ENCODE measurements at regions not wholly inside any gene's neighbourhood (a gene's known extent, or its start where the extent isn't known, plus 50 kb on each side); places are given as distances from the start of the nearest gene placed in this dataset.

DNA sequence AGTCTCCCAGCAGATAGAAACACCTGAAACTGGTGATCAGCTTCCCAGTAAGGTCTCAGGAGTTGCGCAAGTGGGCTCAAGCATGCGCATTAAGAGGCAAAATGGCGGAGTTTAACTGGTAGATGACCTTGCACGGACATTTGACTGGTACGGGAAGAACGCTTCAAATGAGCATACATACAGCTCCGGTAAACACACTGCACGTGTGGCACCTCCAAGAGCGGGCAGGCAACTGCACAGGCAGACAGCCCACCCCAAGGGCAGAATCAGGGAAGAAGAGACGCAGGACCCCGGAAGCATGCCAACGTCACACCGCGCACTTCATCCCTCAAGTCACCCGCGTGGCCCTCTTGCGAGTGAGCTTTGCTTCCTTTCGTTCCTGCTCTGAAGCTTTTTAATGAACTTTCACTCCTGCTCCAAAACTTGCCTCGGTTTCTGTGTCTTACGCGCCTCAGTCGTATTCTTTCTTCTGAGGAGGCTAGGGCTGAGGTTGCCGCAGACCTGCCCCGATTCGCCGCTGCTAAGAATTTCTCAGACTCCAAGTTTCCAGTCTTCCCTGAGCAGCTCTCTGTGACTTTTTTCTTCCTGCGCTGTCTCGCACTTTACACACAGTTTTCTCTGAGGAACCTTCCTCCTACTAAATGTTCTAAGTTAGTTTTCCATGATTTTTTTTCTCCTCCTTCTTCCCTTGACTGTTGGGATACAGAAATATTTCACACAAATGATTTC lies 180.7 kb upstream of the ZFP42 start:
- POLR2A ChIA-PET = no interaction called here
- Mint-ChIP-seq H3K9me3 (peaks cover 3% of the 10 kb centered on the region), H3K4me3 (peak overlapping the region; percentile 62), H3K4me1 (no peaks in the 10 kb centered on the region), H3K36me3 (no peaks in the 10 kb centered on the region), H3K27ac (peak overlapping the region; percentile 70), H3K27me3 (no peaks in the 10 kb centered on the region)
- ATAC-seq (ENCODE audit: low read depth) (no peak), DNase-seq (no peak)

DNA sequence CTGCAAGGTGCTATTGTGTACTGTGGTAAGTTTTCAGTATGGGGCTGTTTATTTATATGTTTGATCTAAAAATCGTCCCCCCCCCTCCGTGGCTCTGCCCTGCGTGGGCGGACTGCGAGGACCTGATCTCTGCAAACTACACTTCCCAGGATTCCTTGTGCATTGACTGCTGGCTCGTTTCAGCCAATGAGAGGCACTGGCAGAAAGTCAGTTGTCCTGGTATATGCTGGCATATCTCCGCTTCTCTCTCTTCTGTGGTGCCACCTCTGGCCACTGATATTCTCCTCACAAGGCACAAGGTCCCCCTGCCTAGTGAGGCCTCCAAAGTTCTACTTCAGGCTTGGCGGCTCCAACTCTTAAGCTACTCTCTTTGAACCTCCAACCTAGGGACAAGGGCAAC lies 168.8 kb upstream of the ZFP42 start:
- no peak for ATAC-seq (ENCODE audit: low read depth)
- POLR2A ChIA-PET = no interaction called here
- H3K4me1 Mint-ChIP-seq = no peaks in the 10 kb centered on the region

DNA sequence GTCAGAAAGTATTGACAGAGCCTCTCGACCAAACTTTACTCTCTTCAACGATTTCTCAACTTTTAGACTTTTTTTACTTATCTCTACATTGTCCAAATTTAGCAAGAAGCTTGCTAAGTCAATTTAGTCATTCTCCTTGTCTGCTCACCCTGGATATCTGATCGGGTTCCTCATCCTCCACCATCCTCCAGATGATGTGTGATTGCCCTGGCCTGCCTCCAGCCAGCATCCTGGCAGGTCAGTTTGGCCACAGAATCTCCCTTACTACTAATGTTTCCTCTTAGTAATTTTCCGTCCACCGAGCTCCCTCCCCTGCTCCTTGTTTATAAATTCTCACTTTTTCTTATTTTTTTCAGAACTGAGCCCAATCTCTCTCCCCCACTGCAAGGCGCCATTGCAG lies 167.9 kb upstream of the ZFP42 start:
- DNase-seq = no peak
- POLR2A ChIA-PET = no interaction called here
- H3K4me1 Mint-ChIP-seq = no peaks in the 10 kb centered on the region
- H3K27me3 Mint-ChIP-seq = no peaks in the 10 kb centered on the region
- H3K36me3 Mint-ChIP-seq = no peaks in the 10 kb centered on the region
- no peak overlapping the region for H3K4me3 Mint-ChIP-seq
- no peak overlapping the region for H3K27ac Mint-ChIP-seq
- ATAC-seq (ENCODE audit: low read depth) = no peak
- H3K9me3 Mint-ChIP-seq = peaks cover 12% of the 10 kb centered on the region

More for the DNA sequence above, 168.8 kb upstream of the ZFP42 start:
- H3K27ac Mint-ChIP-seq = no peak overlapping the region
- H3K27me3 Mint-ChIP-seq = no peaks in the 10 kb centered on the region
- no peak overlapping the region for H3K4me3 Mint-ChIP-seq
- H3K36me3 Mint-ChIP-seq = no peaks in the 10 kb centered on the region
- H3K9me3 Mint-ChIP-seq = peaks cover 12% of the 10 kb centered on the region
- DNase-seq = no peak

DNA sequence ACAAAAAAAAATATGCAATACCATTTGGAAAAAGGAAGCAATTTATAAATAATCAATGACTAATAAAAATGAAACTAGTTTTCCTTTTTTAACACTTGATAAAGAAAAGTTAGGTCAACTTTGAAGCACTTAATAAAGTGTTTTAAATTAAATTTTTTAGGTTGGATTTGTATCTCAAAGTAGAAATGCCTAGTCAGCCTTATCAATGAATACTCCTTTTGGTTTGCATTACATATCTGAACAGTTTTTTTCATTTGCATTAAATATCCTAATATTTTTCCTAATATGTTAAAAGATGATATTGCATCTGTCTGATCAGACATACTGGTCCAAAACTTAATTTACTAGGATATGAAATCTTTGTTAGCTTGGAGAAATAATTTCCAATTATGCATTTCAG lies 155.8 kb upstream of the ZFP42 start:
- POLR2A ChIA-PET = no interaction called here
- Mint-ChIP-seq H3K36me3 (no peaks in the 10 kb centered on the region), H3K4me3 (no peak overlapping the region), H3K27me3 (no peaks in the 10 kb centered on the region), H3K4me1 (no peaks in the 10 kb centered on the region), H3K27ac (no peak overlapping the region), H3K9me3 (peaks cover 11% of the 10 kb centered on the region)
- ATAC-seq (ENCODE audit: low read depth) = no peak
- DNase-seq = no peak

DNA sequence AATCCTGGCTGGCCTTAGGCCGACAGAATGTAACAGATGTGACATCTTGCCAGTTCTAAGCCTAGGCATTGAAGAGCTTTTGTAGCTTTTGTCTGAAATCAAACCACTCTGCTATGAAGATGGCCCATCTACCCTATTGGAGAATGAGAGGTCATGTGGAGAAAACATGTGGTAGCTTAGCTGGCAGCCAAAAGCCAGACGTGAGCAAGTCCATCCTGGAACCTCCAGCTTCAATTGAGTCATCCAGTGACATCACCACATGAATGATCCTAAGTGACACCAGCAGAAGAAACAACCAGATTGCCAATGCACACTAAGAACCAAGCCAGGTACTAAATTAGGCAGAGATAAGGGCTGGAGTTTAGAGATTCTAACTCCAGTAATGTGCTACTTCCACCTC lies 154.8 kb upstream of the ZFP42 start:
- H3K9me3 Mint-ChIP-seq = peaks cover 11% of the 10 kb centered on the region
- no peaks in the 10 kb centered on the region for H3K27me3 Mint-ChIP-seq
- no peak overlapping the region for H3K4me3 Mint-ChIP-seq
- ATAC-seq (ENCODE audit: low read depth) (no peak), DNase-seq (no peak)
- no peaks in the 10 kb centered on the region for H3K36me3 Mint-ChIP-seq
- POLR2A ChIA-PET = no interaction called here
- H3K27ac Mint-ChIP-seq = no peak overlapping the region
- H3K4me1 Mint-ChIP-seq = no peaks in the 10 kb centered on the region

DNA sequence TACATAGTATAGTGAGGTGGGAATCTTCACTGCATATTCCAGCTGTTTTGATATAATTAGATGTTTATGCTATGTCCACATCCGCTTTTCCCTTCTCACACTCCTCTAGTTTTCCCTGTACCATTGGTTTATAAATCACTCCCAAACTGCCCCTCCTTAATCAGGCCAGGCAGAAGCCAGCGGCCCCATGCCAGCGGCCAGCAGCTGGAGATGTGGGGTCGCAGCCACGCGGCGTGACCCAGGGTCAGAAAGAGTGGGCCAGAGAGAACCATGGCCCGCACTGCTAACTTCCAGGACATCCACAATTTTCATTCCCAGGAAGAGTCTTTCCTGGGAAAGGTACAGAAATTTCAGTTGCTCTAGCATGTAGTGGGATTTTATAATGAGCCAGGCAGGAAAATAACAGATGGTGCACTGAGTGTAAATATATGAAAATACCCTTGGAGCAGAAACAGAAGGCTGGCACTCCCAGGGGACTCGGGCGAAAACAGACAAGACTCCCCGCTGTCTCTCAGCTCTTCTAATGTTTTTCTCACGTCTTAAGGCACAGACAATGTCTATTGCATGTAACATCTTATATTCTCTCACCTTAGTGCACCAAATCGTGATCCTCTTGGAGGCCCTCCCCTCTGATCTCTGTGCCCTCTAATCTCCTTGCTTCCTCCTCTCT lies 145.9 kb upstream of the ZFP42 start:
- Mint-ChIP-seq H3K4me1 (no peaks in the 10 kb centered on the region), H3K36me3 (no peaks in the 10 kb centered on the region), H3K27ac (no peak overlapping the region), H3K9me3 (peaks cover 6% of the 10 kb centered on the region), H3K27me3 (no peaks in the 10 kb centered on the region), H3K4me3 (no peak overlapping the region)
- no peak for ATAC-seq (ENCODE audit: low read depth)
- DNase-seq = no peak
- POLR2A ChIA-PET = no interaction called here

DNA sequence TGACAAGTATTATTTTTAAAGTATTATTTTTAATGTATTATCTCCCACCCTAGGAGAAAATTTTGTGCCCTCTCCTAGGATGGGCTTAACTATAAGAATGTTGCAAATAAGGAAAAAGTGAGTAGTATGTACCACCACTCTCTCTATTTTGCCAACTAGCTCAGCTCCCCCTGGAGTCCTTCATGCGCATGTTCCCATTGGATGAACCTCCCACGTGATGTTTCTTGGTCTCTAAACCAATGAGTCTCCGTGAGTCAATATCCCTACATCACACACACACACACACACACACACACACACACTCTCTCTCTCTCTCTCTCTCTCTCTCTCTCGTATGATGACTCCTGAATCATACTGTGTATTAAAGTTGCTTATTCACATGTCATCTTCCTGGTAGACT lies 129.7 kb upstream of the ZFP42 start:
- no peak overlapping the region for H3K27ac Mint-ChIP-seq
- peaks cover 8% of the 10 kb centered on the region for H3K9me3 Mint-ChIP-seq
- no peaks in the 10 kb centered on the region for H3K36me3 Mint-ChIP-seq
- DNase-seq (no peak), ATAC-seq (ENCODE audit: low read depth) (no peak)
- H3K27me3 Mint-ChIP-seq = no peaks in the 10 kb centered on the region
- POLR2A ChIA-PET = no interaction called here
- H3K4me3 Mint-ChIP-seq = no peak overlapping the region
- H3K4me1 Mint-ChIP-seq = no peaks in the 10 kb centered on the region

DNA sequence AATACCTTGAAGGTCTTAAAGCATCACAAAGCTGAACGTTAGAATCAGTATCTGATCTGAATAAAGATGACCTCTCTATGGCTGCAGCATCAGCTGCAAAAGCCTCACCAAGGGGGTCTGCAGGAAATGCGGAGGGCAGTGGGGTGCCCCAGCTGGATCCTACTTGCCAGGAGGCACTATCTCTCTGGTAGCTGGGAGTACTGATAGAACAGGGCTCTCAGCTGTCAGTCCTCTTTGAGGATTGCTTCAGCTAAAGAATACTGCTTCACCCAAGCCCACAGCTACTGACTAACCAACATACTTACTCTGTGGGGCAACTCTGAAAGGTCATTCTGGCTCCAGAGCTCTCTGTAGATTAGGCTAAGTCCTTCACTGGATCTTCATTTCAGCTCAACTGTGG lies 112.5 kb upstream of the ZFP42 start:
- no peak for DNase-seq
- peaks cover 3% of the 10 kb centered on the region for H3K9me3 Mint-ChIP-seq
- H3K27me3 Mint-ChIP-seq = no peaks in the 10 kb centered on the region
- no peaks in the 10 kb centered on the region for H3K4me1 Mint-ChIP-seq
- H3K4me3 Mint-ChIP-seq = no peak overlapping the region
- H3K36me3 Mint-ChIP-seq = no peaks in the 10 kb centered on the region
- no peak for ATAC-seq (ENCODE audit: low read depth)
- H3K27ac Mint-ChIP-seq = no peak overlapping the region
- POLR2A ChIA-PET = no interaction called here

DNA sequence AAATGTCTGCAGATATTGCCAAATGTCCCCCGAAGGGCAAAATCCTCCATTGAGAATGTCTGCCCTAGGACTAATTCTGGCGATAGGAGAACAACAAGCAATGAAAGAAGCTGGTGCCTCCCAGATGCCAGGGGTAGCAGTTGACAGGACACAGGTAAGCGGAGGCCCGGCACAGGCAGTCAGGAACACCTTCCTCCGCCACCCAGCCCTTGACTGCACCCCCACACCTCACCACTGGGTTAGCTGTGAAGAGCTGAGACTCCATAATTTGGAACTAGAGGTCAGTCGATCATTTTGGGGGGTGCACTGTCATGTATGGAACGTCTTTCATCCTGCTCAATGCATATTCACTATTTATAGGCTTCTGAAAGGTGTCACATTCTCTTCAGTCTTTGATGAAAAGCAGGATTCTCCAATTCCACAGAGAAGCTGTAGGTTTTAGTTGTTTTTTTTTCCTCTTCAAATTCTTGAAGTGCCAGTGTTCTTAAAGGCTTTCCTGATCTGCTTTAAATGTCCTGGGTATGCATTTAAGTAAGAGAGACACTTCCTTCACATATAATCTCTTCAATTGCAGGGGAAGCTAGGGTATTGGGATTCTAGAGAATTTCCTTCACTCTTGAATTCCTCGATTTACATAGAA lies 111.6 kb upstream of the ZFP42 start:
- POLR2A ChIA-PET = no interaction called here
- no peak overlapping the region for H3K4me3 Mint-ChIP-seq
- no peaks in the 10 kb centered on the region for H3K4me1 Mint-ChIP-seq
- no peaks in the 10 kb centered on the region for H3K36me3 Mint-ChIP-seq
- DNase-seq = no peak
- peaks cover 3% of the 10 kb centered on the region for H3K9me3 Mint-ChIP-seq
- no peak for ATAC-seq (ENCODE audit: low read depth)
- H3K27me3 Mint-ChIP-seq = no peaks in the 10 kb centered on the region
- no peak overlapping the region for H3K27ac Mint-ChIP-seq

DNA sequence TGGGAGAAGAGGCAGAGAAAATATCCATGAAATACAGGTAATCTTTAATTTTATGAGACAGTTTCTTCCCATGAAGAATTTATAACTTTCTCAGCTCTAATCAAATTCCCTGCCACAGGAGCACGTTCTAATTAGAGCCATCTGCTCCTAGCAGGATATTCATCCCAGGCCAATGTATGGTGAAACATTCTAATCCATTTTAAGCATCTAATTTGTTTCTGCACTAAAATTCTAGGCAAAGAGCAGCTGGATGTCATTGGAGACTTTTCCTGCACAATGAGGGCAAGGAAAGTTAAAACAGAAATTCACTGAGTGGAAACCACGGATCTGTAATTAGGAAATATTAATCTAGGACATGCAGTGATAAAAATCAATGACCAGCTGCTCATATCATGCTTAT lies 107.7 kb upstream of the ZFP42 start:
- H3K4me3 Mint-ChIP-seq = no peak overlapping the region
- no peak overlapping the region for H3K27ac Mint-ChIP-seq
- H3K36me3 Mint-ChIP-seq = no peaks in the 10 kb centered on the region
- POLR2A ChIA-PET = no interaction called here
- H3K9me3 Mint-ChIP-seq = peaks cover 7% of the 10 kb centered on the region
- no peaks in the 10 kb centered on the region for H3K27me3 Mint-ChIP-seq
- ATAC-seq (ENCODE audit: low read depth) = no peak
- DNase-seq = no peak
- no peaks in the 10 kb centered on the region for H3K4me1 Mint-ChIP-seq

DNA sequence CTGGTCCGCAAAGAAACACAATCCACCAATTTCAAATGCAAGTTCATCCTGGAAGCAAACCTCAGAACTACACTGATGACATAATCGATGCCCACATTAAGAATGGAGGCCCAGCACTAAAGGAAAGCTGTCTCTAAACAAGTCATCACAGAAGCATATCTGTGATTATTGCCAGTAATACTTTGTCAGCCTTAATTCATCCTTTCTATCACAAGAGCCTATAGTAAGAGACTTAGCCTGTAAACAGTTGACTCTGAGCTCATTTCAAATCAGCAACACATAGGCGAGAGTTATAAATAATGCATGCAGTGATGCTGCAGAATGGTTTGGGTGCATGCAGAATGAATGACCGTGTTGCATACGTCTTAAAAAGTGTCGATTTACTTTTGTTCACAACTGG lies 105.9 kb upstream of the ZFP42 start:
- Mint-ChIP-seq H3K9me3 (peaks cover 10% of the 10 kb centered on the region), H3K4me3 (no peak overlapping the region), H3K36me3 (no peaks in the 10 kb centered on the region), H3K4me1 (no peaks in the 10 kb centered on the region), H3K27me3 (no peaks in the 10 kb centered on the region), H3K27ac (no peak overlapping the region)
- no peak for DNase-seq
- POLR2A ChIA-PET = no interaction called here
- no peak for ATAC-seq (ENCODE audit: low read depth)

DNA sequence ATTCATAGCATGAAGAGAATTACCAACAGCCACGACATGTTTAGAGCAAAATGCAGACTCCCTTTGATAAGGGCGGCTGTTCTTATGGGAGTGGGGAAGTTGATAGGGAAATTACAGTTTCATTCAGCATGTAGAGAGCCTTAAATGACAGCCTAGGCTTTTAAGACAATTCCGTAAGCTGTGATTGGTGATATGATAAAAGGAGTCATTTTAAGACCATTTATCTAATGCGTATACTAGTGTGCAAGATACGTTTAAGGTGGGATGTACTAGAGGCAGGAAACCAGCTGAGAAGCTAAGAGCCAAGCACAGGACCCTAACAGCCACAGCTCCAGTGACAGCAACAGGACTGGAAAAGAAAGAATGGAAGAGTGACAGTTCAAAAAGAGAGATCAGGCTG lies 102.2 kb upstream of the ZFP42 start:
- H3K27me3 Mint-ChIP-seq = no peaks in the 10 kb centered on the region
- peaks cover 8% of the 10 kb centered on the region for H3K9me3 Mint-ChIP-seq
- no peaks in the 10 kb centered on the region for H3K4me1 Mint-ChIP-seq
- no peak overlapping the region for H3K4me3 Mint-ChIP-seq
- H3K36me3 Mint-ChIP-seq = no peaks in the 10 kb centered on the region
- no peak overlapping the region for H3K27ac Mint-ChIP-seq
- DNase-seq = no peak
- POLR2A ChIA-PET = no interaction called here
- ATAC-seq (ENCODE audit: low read depth) = no peak

DNA sequence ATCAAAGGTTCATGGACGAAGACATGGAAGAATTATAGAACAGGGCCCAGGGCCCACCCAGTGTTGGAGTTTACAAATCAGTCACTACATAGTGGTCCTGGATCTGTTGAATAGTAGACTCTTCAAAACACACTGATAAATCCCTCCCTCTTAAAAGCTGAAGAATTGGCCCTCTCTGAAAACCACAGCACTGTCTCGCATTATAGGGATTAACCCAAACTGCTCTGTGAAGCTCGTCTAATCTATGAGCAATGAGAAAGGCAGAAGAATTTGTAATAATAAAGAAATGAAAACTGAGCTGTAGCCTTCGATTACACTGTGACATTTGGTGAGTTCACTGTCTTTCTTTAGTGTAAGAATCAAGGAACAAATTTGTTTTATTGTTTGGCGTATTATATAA lies 92.5 kb upstream of the ZFP42 start:
- H3K27ac Mint-ChIP-seq = no peak overlapping the region
- DNase-seq (no peak), ATAC-seq (ENCODE audit: low read depth) (no peak)
- POLR2A ChIA-PET = no interaction called here
- H3K4me1 Mint-ChIP-seq = no peaks in the 10 kb centered on the region
- H3K36me3 Mint-ChIP-seq = no peaks in the 10 kb centered on the region
- no peak overlapping the region for H3K4me3 Mint-ChIP-seq
- H3K9me3 Mint-ChIP-seq = peaks cover 5% of the 10 kb centered on the region
- no peaks in the 10 kb centered on the region for H3K27me3 Mint-ChIP-seq

DNA sequence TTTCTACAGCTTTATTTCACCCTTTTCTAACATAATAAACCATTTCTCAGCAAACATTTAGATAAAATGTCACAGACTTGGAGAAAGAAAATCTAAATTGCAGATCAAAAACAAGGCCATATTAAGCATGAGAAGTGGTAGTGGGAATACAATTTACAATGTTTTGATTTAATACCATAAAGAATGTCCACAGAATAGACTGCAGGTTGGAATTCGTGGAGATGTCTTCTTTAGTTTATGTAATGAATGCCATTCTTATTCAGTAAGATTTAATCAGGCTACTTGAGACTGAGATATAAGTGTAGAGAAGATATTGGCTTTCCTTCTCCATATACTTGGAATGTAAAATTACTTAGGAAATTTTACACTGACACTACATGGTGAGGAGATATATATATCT lies 91.9 kb upstream of the ZFP42 start:
- POLR2A ChIA-PET = no interaction called here
- no peak for DNase-seq
- Mint-ChIP-seq H3K36me3 (no peaks in the 10 kb centered on the region), H3K27ac (no peak overlapping the region), H3K9me3 (peaks cover 4% of the 10 kb centered on the region), H3K4me3 (no peak overlapping the region), H3K27me3 (no peaks in the 10 kb centered on the region), H3K4me1 (no peaks in the 10 kb centered on the region)
- ATAC-seq (ENCODE audit: low read depth) = no peak

All from activated naive CD8-positive, alpha-beta T cell treated with anti-CD3 and anti-CD28 coated beads, Interleukin-2, amount 10 ng/mL, durations not matched to agents 7 days and 5 days (primary cell).